ENCODE measurements at regions not wholly inside any gene's neighbourhood (a gene's known extent, or its start where the extent isn't known, plus 50 kb on each side); places are given as distances from the start of the nearest gene placed in this dataset.
"Not testable (repeated sequence)": the region's sequence is repeated elsewhere in the genome, so short reads cannot be mapped to it uniquely, and the experiment has no call there.

GRCh38 chr10:65751896-65752295 lies 1173.9 kb upstream of the LRRTM3 start:
- no peak for DNase-seq (ENCODE audit: low read depth)

GRCh38 chr10:65753532-65753931 lies 1172.3 kb upstream of the LRRTM3 start:
- no peak for DNase-seq (ENCODE audit: low read depth)

- no peak for DNase-seq (ENCODE audit: low read depth)
Measured at GRCh38 chr10:65754112-65754511, 1171.7 kb upstream of the LRRTM3 start.

- DNase-seq (ENCODE audit: low read depth), result no peak
Measured at GRCh38 chr10:65762311-65762710, 1163.5 kb upstream of the LRRTM3 start.

- DNase-seq (ENCODE audit: low read depth), result no peak
Measured at GRCh38 chr10:65765006-65765541, 1160.8 kb upstream of the LRRTM3 start.

GRCh38 chr10:65769828-65770227 lies 1156.0 kb upstream of the LRRTM3 start:
- DNase-seq (ENCODE audit: low read depth), result no peak

- no peak for DNase-seq (ENCODE audit: low read depth)
Measured at GRCh38 chr10:65778753-65779152, 1147.1 kb upstream of the LRRTM3 start.

GRCh38 chr10:65779985-65780384 lies 1145.9 kb upstream of the LRRTM3 start:
- DNase-seq (ENCODE audit: low read depth), result no peak

- DNase-seq (ENCODE audit: low read depth), result no peak
Measured at GRCh38 chr10:65786279-65786678, 1139.6 kb upstream of the LRRTM3 start.

GRCh38 chr10:65787571-65787970 lies 1138.3 kb upstream of the LRRTM3 start:
- no peak for DNase-seq (ENCODE audit: low read depth)

GRCh38 chr10:65788271-65788670 lies 1137.6 kb upstream of the LRRTM3 start:
- DNase-seq (ENCODE audit: low read depth), result no peak

GRCh38 chr10:65791979-65792378 lies 1133.9 kb upstream of the LRRTM3 start:
- DNase-seq (ENCODE audit: low read depth), result no peak

- peak; percentile 38 for DNase-seq (ENCODE audit: low read depth)
Measured at GRCh38 chr10:65793738-65794425, 1132.0 kb upstream of the LRRTM3 start.

- not testable (repeated sequence) for DNase-seq (ENCODE audit: low read depth)
Measured at GRCh38 chr10:65794861-65795260, 1131.0 kb upstream of the LRRTM3 start.

GRCh38 chr10:65796472-65796871 lies 1129.4 kb upstream of the LRRTM3 start:
- no peak for DNase-seq (ENCODE audit: low read depth)

- no peak for DNase-seq (ENCODE audit: low read depth)
Measured at GRCh38 chr10:65798133-65798532, 1127.7 kb upstream of the LRRTM3 start.

GRCh38 chr10:65802391-65802790 lies 1123.4 kb upstream of the LRRTM3 start:
- no peak for DNase-seq (ENCODE audit: low read depth)

GRCh38 chr10:65805511-65805910 lies 1120.3 kb upstream of the LRRTM3 start:
- no peak for DNase-seq (ENCODE audit: low read depth)

GRCh38 chr10:65805993-65806392 lies 1119.8 kb upstream of the LRRTM3 start:
- DNase-seq (ENCODE audit: low read depth), result no peak

- no peak for DNase-seq (ENCODE audit: low read depth)
Measured at GRCh38 chr10:65808687-65809333, 1117.0 kb upstream of the LRRTM3 start.

- no peak for DNase-seq (ENCODE audit: low read depth)
Measured at GRCh38 chr10:65811931-65812525, 1113.8 kb upstream of the LRRTM3 start.

- DNase-seq (ENCODE audit: low read depth), result no peak
Measured at GRCh38 chr10:65816536-65816935, 1109.3 kb upstream of the LRRTM3 start.

GRCh38 chr10:65818990-65819389 lies 1106.8 kb upstream of the LRRTM3 start:
- peak; percentile 66 for DNase-seq (ENCODE audit: low read depth)

All from LHCN-M2 (cell line).